ENCODE measurements at regions not wholly inside any gene's neighbourhood (a gene's known extent, or its start where the extent isn't known, plus 50 kb on each side); places are given as distances from the start of the nearest gene placed in this dataset.
"Not testable (repeated sequence)": the region's sequence is repeated elsewhere in the genome, so short reads cannot be mapped to it uniquely, and the experiment has no call there.

- no peak for DNase-seq
Observed at GRCh38 chr4:67328393-67328792, 216.9 kb downstream of the CENPC start.

GRCh38 chr4:67328018-67328278 lies 217.4 kb downstream of the CENPC start:
- DNase-seq, result no peak

GRCh38 chr4:67327245-67328017 lies 217.9 kb downstream of the CENPC start:
- no peak for DNase-seq

- no peak for DNase-seq
Observed at GRCh38 chr4:67325791-67326190, 219.5 kb downstream of the CENPC start.

GRCh38 chr4:67320645-67321044 lies 224.7 kb downstream of the CENPC start:
- no peak for DNase-seq

- not testable (repeated sequence) for DNase-seq
Observed at GRCh38 chr4:67319607-67320006, 225.7 kb downstream of the CENPC start.

GRCh38 chr4:67300497-67301185 lies 244.7 kb downstream of the CENPC start:
- not testable (repeated sequence) for DNase-seq

GRCh38 chr4:67292636-67293035 lies 252.7 kb downstream of the CENPC start:
- no peak for DNase-seq

- no peak for DNase-seq
Observed at GRCh38 chr4:67292045-67292444, 253.3 kb downstream of the CENPC start.

GRCh38 chr4:67291644-67292043 lies 253.7 kb downstream of the CENPC start:
- no peak for DNase-seq

GRCh38 chr4:67288964-67289363 lies 256.3 kb downstream of the CENPC start:
- no peak for DNase-seq

GRCh38 chr4:67286724-67287123 lies 258.6 kb downstream of the CENPC start:
- no peak for DNase-seq

- DNase-seq, result no peak
Observed at GRCh38 chr4:67282749-67283148, 262.6 kb downstream of the CENPC start.

- DNase-seq, result no peak
Observed at GRCh38 chr4:67275179-67275750, 270.0 kb downstream of the CENPC start.

GRCh38 chr4:67274671-67275070 lies 270.6 kb downstream of the CENPC start:
- not testable (repeated sequence) for DNase-seq

GRCh38 chr4:67273666-67274065 lies 271.6 kb downstream of the CENPC start:
- DNase-seq, result no peak

- no peak for DNase-seq
Observed at GRCh38 chr4:67261971-67262370, 283.3 kb downstream of the CENPC start.

GRCh38 chr4:67256388-67257043 lies 288.8 kb downstream of the CENPC start:
- DNase-seq, result no peak

- no peak for DNase-seq
Observed at GRCh38 chr4:67250131-67250896, 295.0 kb downstream of the CENPC start.

GRCh38 chr4:67236788-67237187 lies 308.5 kb downstream of the CENPC start:
- DNase-seq, result no peak

- no peak for DNase-seq
Observed at GRCh38 chr4:67236318-67236717, 309.0 kb downstream of the CENPC start.

GRCh38 chr4:67234296-67234695 lies 311.0 kb downstream of the CENPC start:
- no peak for DNase-seq

GRCh38 chr4:67229148-67229547 lies 316.2 kb downstream of the CENPC start:
- DNase-seq, result no peak
